GM23338 (cell line): ENCODE measurements at regions not wholly inside any gene's neighbourhood (a gene's known extent, or its start where the extent isn't known, plus 50 kb on each side); places are given as distances from the start of the nearest gene placed in this dataset.

Experiments used
- ATAC-seq: fragments of 200-7000 bp; cut with Tn5 transposase; 3 replicates; pipeline ENCODE4 v1.9.1; 2020
- DNase-seq: peaks from one replicate; pipeline ENCODE4 v3.0.0-alpha.2; 2015; ENCODE audit warnings: low spot score
- H2AFZ ChIP-seq: fragments of 200-600 bp; sonication (generic); 2 replicates; pipeline ENCODE4 v1.8.0; 2016; ENCODE audit warnings: antibody characterized with exemption, mild to moderate bottlenecking, moderate library complexity
- H3F3A ChIP-seq: fragments of 200-600 bp; sonication (generic); replicated peaks from 2 replicates; pipeline ENCODE4 v1.8.0; 2017; ENCODE audit warnings: antibody characterized with exemption, mixed run types, low read depth
- H3K27ac ChIP-seq: fragments of 200-600 bp; sonication (generic); 2 replicates; pipeline ENCODE4 v1.6.1; 2016; ENCODE audit warnings: low read depth
- H3K27me3 ChIP-seq: fragments of 200-600 bp; sonication (generic); 2 replicates; pipeline ENCODE4 v1.8.0; 2016; ENCODE audit warnings: mild to moderate bottlenecking, mixed run types, moderate library complexity; ENCODE audit not compliant: insufficient read depth
- H3K36me3 ChIP-seq: fragments of 200-600 bp; sonication (generic); 2 replicates; pipeline ENCODE4 v1.8.0; 2016; ENCODE audit warnings: mild to moderate bottlenecking; ENCODE audit not compliant: insufficient read depth
- H3K4me1 ChIP-seq: fragments of 200-600 bp; sonication (generic); 2 replicates; pipeline ENCODE4 v1.8.0; 2016; ENCODE audit warnings: mild to moderate bottlenecking, moderate library complexity; ENCODE audit not compliant: insufficient read depth
- H3K4me2 ChIP-seq: fragments of 200-600 bp; sonication (generic); 2 replicates; pipeline ENCODE4 v1.7.1; 2017; ENCODE audit warnings: mixed run types
- H3K4me3 ChIP-seq: fragments of 200-600 bp; sonication (generic); 2 replicates; pipeline ENCODE4 v1.6.1; 2016; ENCODE audit warnings: mixed run types
- H3K79me2 ChIP-seq: fragments of 200-600 bp; sonication (generic); replicated peaks from 2 replicates; pipeline ENCODE4 v1.8.0; 2017; ENCODE audit warnings: mild to moderate bottlenecking; ENCODE audit not compliant: insufficient read depth
- H3K9me2 ChIP-seq: fragments of 200-600 bp; sonication (generic); 2 replicates; pipeline ENCODE4 v1.8.0; 2017; ENCODE audit not compliant: insufficient read depth
- H4K20me1 ChIP-seq: fragments of 200-600 bp; sonication (generic); replicated peaks from 2 replicates; pipeline ENCODE4 v1.8.0; 2017; ENCODE audit warnings: mild to moderate bottlenecking; ENCODE audit not compliant: insufficient read depth
- H3K27ac Mint-ChIP-seq: 2 replicates; pipeline ENCODE4 v1.8.0; 2020; ENCODE audit warnings: inconsistent platforms, mild to moderate bottlenecking, moderate library complexity, mixed read lengths
- H3K27me3 Mint-ChIP-seq: 3 replicates; pipeline ENCODE4 v1.8.0; 2022; ENCODE audit warnings: low read depth, mild to moderate bottlenecking, moderate library complexity, mixed read lengths, inconsistent platforms; ENCODE audit not compliant: insufficient read depth, poor library complexity
- H3K36me3 Mint-ChIP-seq: 3 replicates; pipeline ENCODE4 v1.8.0; 2021; ENCODE audit warnings: low read depth, mild to moderate bottlenecking, inconsistent platforms, moderate library complexity, mixed read lengths
- H3K4me1 Mint-ChIP-seq: 3 replicates; pipeline ENCODE4 v1.8.0; 2020; ENCODE audit warnings: mild to moderate bottlenecking, inconsistent platforms, mixed read lengths
- H3K4me3 Mint-ChIP-seq: 3 replicates; pipeline ENCODE4 v1.8.0; 2021; ENCODE audit warnings: moderate library complexity, mild to moderate bottlenecking, inconsistent platforms, mixed read lengths
- H3K9me3 Mint-ChIP-seq: 3 replicates; pipeline ENCODE4 v1.8.0; 2020; ENCODE audit warnings: moderate library complexity, mild to moderate bottlenecking, inconsistent platforms, mixed read lengths
- CREB1 ChIP-seq: fragments of 250-450 bp; sonication (Bioruptor Pico); IDR thresholded peaks from 2 replicates; pipeline ENCODE4 v1.5.0; 2020; ENCODE audit warnings: low read depth, mild to moderate bottlenecking, moderate library complexity
- EZH2 ChIP-seq: fragments of 200-600 bp; sonication (generic); IDR thresholded peaks from one replicate; pipeline ENCODE4 v1.8.0; 2017; ENCODE audit warnings: antibody characterized with exemption, mild to moderate bottlenecking, low read depth; ENCODE audit not compliant: unreplicated experiment
- EZH2phosphoT487 ChIP-seq: fragments of 200-600 bp; sonication (generic); IDR thresholded peaks from one replicate; pipeline ENCODE4 v1.8.1; 2018; ENCODE audit warnings: antibody characterized with exemption; ENCODE audit not compliant: unreplicated experiment
- JUNB ChIP-seq: IDR thresholded peaks from one replicate; pipeline ENCODE4 v1.6.1; 2016; ENCODE audit warnings: antibody characterized with exemption; ENCODE audit not compliant: unreplicated experiment
- NANOG ChIP-seq: IDR thresholded peaks from 2 replicates; pipeline ENCODE4 v1.6.1; 2016; ENCODE audit warnings: antibody characterized with exemption, borderline replicate concordance
- POLR2AphosphoS5 ChIP-seq: IDR thresholded peaks from 2 replicates; pipeline ENCODE4 v1.6.1; 2016; ENCODE audit warnings: antibody characterized with exemption, low read depth
- REST ChIP-seq: IDR thresholded peaks from one replicate; pipeline ENCODE4 v1.6.1; 2018; ENCODE audit warnings: antibody characterized with exemption; ENCODE audit not compliant: unreplicated experiment
- STAT1 ChIP-seq: IDR thresholded peaks from one replicate; pipeline ENCODE4 v1.6.1; 2016; ENCODE audit warnings: antibody characterized with exemption; ENCODE audit not compliant: unreplicated experiment
- ZNF114 ChIP-seq: fragments of 250-450 bp; sonication (Bioruptor Pico); IDR thresholded peaks from 2 replicates; pipeline ENCODE4 v1.5.0; 2020; ENCODE audit warnings: mild to moderate bottlenecking, moderate library complexity
- ZNF331 ChIP-seq: fragments of 250-450 bp; sonication (Bioruptor Pico); IDR thresholded peaks from 2 replicates; pipeline ENCODE4 v1.5.0; 2020; ENCODE audit warnings: low read depth, mild to moderate bottlenecking, moderate library complexity
- ZNF462 ChIP-seq: fragments of 250-450 bp; sonication (Bioruptor Pico); IDR thresholded peaks from 2 replicates; pipeline ENCODE4 v1.5.0; 2020; ENCODE audit warnings: mild to moderate bottlenecking, moderate library complexity
- TF ChIP-seq, protein P1 (sequence below): IDR thresholded peaks from 2 replicates; pipeline ENCODE4 v1.6.1; 2016; ENCODE audit warnings: antibody characterized with exemption
- TF ChIP-seq, protein P2 (sequence below), 2 experiments: fragments of 200-600 bp in 1 of 2; sonication (generic) in 1 of 2; conservative IDR thresholded peaks; 2 replicates each; pipeline versions ENCODE4 v1.5.1 to v1.6.1; 2016 to 2017; ENCODE audit warnings: antibody characterized with exemption in 2 of 2, low read depth in 2 of 2, mild to moderate bottlenecking in 2 of 2, moderate library complexity in 1 of 2

DNA sequence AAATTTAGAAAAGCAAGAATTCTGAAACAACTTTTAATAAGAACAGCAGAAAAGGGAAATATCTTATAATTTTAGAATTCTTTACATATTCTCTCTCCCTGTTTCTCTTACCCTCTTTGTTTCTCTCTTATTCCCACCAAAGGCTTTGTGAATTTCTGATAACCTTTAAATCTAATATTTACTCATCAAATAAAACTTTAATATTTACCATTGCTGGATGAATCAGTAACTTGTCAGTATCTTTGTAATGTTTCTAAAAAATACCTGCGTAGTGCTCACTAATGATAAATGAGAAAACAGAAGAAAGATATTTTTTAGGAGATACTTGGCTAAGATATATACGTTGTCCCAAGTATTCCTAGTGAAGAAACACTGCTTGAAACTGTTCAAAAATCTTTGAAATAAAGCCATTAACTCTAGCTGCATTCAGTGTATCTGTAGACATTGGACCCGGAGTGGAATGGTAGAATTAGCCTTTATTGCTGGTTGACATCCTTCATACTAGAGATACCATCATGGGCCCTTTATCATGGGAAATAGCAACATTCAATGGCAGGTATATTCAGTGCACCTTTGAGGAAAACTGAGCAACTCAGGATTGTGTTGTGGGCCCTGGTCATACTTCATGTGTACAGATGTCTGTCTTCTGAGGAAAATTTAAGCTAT, 2160.4 kb downstream of the MAT2B start:
- H3K4me3 Mint-ChIP-seq: no peak overlapping the region
- ATAC-seq: no peak

More for the DNA sequence above, 2160.4 kb downstream of the MAT2B start:
- peaks cover 1% of the 10 kb centered on the region for H3K27me3 Mint-ChIP-seq
- Histone ChIP-seq H3K36me3 (no peaks in the 10 kb centered on the region), H3K4me1 (no peaks in the 10 kb centered on the region), H3K27ac (no peak overlapping the region), H3K4me2 (no peak overlapping the region), H2AFZ (no peak overlapping the region), H3K4me3 (no peak overlapping the region), H3K9me2 (peaks cover 4% of the 10 kb centered on the region; the same call in 1 of the 2 replicates), H4K20me1 (no peaks in the 10 kb centered on the region), H3F3A (no peaks in the 10 kb centered on the region), H3K79me2 (no peaks in the 10 kb centered on the region), H3K27me3 (no peaks in the 10 kb centered on the region)
- no peaks in the 10 kb centered on the region for H3K4me1 Mint-ChIP-seq
- H3K27ac Mint-ChIP-seq: no peak overlapping the region
- H3K36me3 Mint-ChIP-seq: no peaks in the 10 kb centered on the region
- H3K9me3 Mint-ChIP-seq: no peaks in the 10 kb centered on the region
- DNase-seq: no peak
- TF ChIP-seq POLR2AphosphoS5: no peak
- no peak for TF ChIP-seq EZH2
- TF ChIP-seq STAT1: no peak
- TF ChIP-seq EZH2phosphoT487: no peak
- TF ChIP-seq, protein P1, sequence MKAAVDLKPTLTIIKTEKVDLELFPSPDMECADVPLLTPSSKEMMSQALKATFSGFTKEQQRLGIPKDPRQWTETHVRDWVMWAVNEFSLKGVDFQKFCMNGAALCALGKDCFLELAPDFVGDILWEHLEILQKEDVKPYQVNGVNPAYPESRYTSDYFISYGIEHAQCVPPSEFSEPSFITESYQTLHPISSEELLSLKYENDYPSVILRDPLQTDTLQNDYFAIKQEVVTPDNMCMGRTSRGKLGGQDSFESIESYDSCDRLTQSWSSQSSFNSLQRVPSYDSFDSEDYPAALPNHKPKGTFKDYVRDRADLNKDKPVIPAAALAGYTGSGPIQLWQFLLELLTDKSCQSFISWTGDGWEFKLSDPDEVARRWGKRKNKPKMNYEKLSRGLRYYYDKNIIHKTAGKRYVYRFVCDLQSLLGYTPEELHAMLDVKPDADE: no peak
- no peak for TF ChIP-seq NANOG
- TF ChIP-seq, protein P2, sequence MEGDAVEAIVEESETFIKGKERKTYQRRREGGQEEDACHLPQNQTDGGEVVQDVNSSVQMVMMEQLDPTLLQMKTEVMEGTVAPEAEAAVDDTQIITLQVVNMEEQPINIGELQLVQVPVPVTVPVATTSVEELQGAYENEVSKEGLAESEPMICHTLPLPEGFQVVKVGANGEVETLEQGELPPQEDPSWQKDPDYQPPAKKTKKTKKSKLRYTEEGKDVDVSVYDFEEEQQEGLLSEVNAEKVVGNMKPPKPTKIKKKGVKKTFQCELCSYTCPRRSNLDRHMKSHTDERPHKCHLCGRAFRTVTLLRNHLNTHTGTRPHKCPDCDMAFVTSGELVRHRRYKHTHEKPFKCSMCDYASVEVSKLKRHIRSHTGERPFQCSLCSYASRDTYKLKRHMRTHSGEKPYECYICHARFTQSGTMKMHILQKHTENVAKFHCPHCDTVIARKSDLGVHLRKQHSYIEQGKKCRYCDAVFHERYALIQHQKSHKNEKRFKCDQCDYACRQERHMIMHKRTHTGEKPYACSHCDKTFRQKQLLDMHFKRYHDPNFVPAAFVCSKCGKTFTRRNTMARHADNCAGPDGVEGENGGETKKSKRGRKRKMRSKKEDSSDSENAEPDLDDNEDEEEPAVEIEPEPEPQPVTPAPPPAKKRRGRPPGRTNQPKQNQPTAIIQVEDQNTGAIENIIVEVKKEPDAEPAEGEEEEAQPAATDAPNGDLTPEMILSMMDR (conservative IDR thresholded peaks at IDR 0.05; ENCODE audit: low read depth in 2 of 2): no peak
- no peak for TF ChIP-seq CREB1 (CRISPR knock-in tag)
- no peak for TF ChIP-seq JUNB
- no peak for TF ChIP-seq ZNF462
- TF ChIP-seq REST: no peak
- no peak for TF ChIP-seq ZNF331 (CRISPR knock-in tag)
- no peak for TF ChIP-seq ZNF114 (CRISPR knock-in tag)
